Activated CD4-positive, CD25-positive, alpha-beta regulatory T cell treated with anti-CD3 and anti-CD28 coated beads, Interleukin-2, amount 50 U/mL, for 24 hours (primary cell): ENCODE measurements at regions not wholly inside any gene's neighbourhood (a gene's known extent, or its start where the extent isn't known, plus 50 kb on each side); places are given as distances from the start of the nearest gene placed in this dataset.
"Not testable (repeated sequence)": the region's sequence is repeated elsewhere in the genome, so short reads cannot be mapped to it uniquely, and the experiment has no call there.

Experiments used
- ATAC-seq, 2 donors: fragments of 150-1000 bp; cut with Tn5 transposase; one replicate each; pipeline ENCODE4 v1.10.0; 2021; ENCODE audit warnings: mild to moderate bottlenecking in 1 of 2, moderate library complexity in 1 of 2

- not testable (repeated sequence) for ATAC-seq
Observed at GRCh38 chr3:16711691-16712090, 106.5 kb upstream of the DAZL start.

GRCh38 chr3:16715281-16715680 is 110.1 kb upstream of the DAZL start:
- no peak for ATAC-seq

- no peak for ATAC-seq
Observed at GRCh38 chr3:16719426-16719825, 114.2 kb upstream of the DAZL start.

- ATAC-seq = no peak
Observed at GRCh38 chr3:16720367-16720940, 115.2 kb upstream of the DAZL start.

- ATAC-seq = no peak
Observed at GRCh38 chr3:16721494-16721893, 116.3 kb upstream of the DAZL start.

GRCh38 chr3:16723978-16724377 is 118.8 kb upstream of the DAZL start:
- ATAC-seq = no peak

GRCh38 chr3:16724487-16724886 is 119.3 kb upstream of the DAZL start:
- no peak for ATAC-seq

- no peak for ATAC-seq
Observed at GRCh38 chr3:16725972-16726371, 120.7 kb upstream of the DAZL start.

GRCh38 chr3:16728770-16729745 is 123.8 kb upstream of the DAZL start:
- ATAC-seq = no peak

- ATAC-seq = no peak
Observed at GRCh38 chr3:16738451-16738850, 133.2 kb upstream of the DAZL start.

- ATAC-seq = no peak
Observed at GRCh38 chr3:16739541-16740105, 134.4 kb upstream of the DAZL start.

GRCh38 chr3:16740515-16740914 is 135.3 kb upstream of the DAZL start:
- no peak for ATAC-seq

- ATAC-seq = peak in 1 of 2 donors; percentile 51
Observed at GRCh38 chr3:16741103-16741758, 136.0 kb upstream of the DAZL start.

- ATAC-seq = peak in 1 of 2 donors; percentile 53
Observed at GRCh38 chr3:16741890-16742289, 136.7 kb upstream of the DAZL start.

- ATAC-seq = no peak
Observed at GRCh38 chr3:16743276-16743675, 138.1 kb upstream of the DAZL start.

GRCh38 chr3:16759227-16759903 is 125.4 kb upstream of the PLCL2 start:
- ATAC-seq = no peak

- ATAC-seq = no peak
Observed at GRCh38 chr3:16761571-16761970, 123.2 kb upstream of the PLCL2 start.

GRCh38 chr3:16765661-16766060 is 119.1 kb upstream of the PLCL2 start:
- ATAC-seq = no peak

GRCh38 chr3:16767006-16767405 is 117.7 kb upstream of the PLCL2 start:
- no peak for ATAC-seq

- ATAC-seq = no peak
Observed at GRCh38 chr3:16768014-16768413, 116.7 kb upstream of the PLCL2 start.

- no peak for ATAC-seq
Observed at GRCh38 chr3:16768956-16769355, 115.8 kb upstream of the PLCL2 start.

- no peak for ATAC-seq
Observed at GRCh38 chr3:16769525-16769924, 115.2 kb upstream of the PLCL2 start.

- ATAC-seq = no peak
Observed at GRCh38 chr3:16770021-16770420, 114.7 kb upstream of the PLCL2 start.
